ENCODE measurements at regions not wholly inside any gene's neighbourhood (a gene's known extent, or its start where the extent isn't known, plus 50 kb on each side); places are given as distances from the start of the nearest gene placed in this dataset.

GRCh38 chr2:217070043-217070430 lies 210.2 kb upstream of the TNP1 start:
- DNase-seq = no peak

- no peak for DNase-seq
Measured at GRCh38 chr2:217069263-217070042, 209.6 kb upstream of the TNP1 start.

- no peak for DNase-seq
Measured at GRCh38 chr2:217068677-217069250, 208.9 kb upstream of the TNP1 start.

- DNase-seq = no peak
Measured at GRCh38 chr2:217067787-217068186, 207.9 kb upstream of the TNP1 start.

GRCh38 chr2:217066510-217067270 lies 206.8 kb upstream of the TNP1 start:
- no peak for DNase-seq

GRCh38 chr2:217065695-217066405 lies 206.0 kb upstream of the TNP1 start:
- DNase-seq = no peak

- no peak for DNase-seq
Measured at GRCh38 chr2:217065012-217065290, 205.1 kb upstream of the TNP1 start.

GRCh38 chr2:217064234-217065011 lies 204.6 kb upstream of the TNP1 start:
- no peak for DNase-seq

GRCh38 chr2:217063238-217063755 lies 203.4 kb upstream of the TNP1 start:
- no peak for DNase-seq

- DNase-seq = no peak
Measured at GRCh38 chr2:217062768-217063167, 202.9 kb upstream of the TNP1 start.

GRCh38 chr2:217061916-217062505 lies 202.1 kb upstream of the TNP1 start:
- no peak for DNase-seq

- no peak for DNase-seq
Measured at GRCh38 chr2:217060951-217061547, 201.2 kb upstream of the TNP1 start.

- no peak for DNase-seq
Measured at GRCh38 chr2:217060516-217060915, 200.7 kb upstream of the TNP1 start.

GRCh38 chr2:217058791-217059755 lies 199.2 kb upstream of the TNP1 start:
- no peak for DNase-seq

GRCh38 chr2:217057773-217058172 lies 197.9 kb upstream of the TNP1 start:
- DNase-seq = no peak

GRCh38 chr2:217055624-217056023 lies 195.8 kb upstream of the TNP1 start:
- DNase-seq = no peak

GRCh38 chr2:217054791-217055190 lies 194.9 kb upstream of the TNP1 start:
- DNase-seq = no peak

GRCh38 chr2:217052856-217053577 lies 193.2 kb upstream of the TNP1 start:
- DNase-seq = no peak

- DNase-seq = no peak
Measured at GRCh38 chr2:217051416-217051815, 191.6 kb upstream of the TNP1 start.

GRCh38 chr2:217049956-217050355 lies 190.1 kb upstream of the TNP1 start:
- DNase-seq = no peak
